Hepatocyte (in vitro differentiated cells): ENCODE measurements at regions not wholly inside any gene's neighbourhood (a gene's known extent, or its start where the extent isn't known, plus 50 kb on each side); places are given as distances from the start of the nearest gene placed in this dataset.
"Not testable (repeated sequence)": the region's sequence is repeated elsewhere in the genome, so short reads cannot be mapped to it uniquely, and the experiment has no call there.

ENCODE experiments used
- DNase-seq: peaks from one replicate; pipeline ENCODE4 v3.0.0-alpha.2; 2016; ENCODE audit warnings: low spot score
- H2AFZ ChIP-seq: fragments of 200-600 bp; sonication (generic); 2 replicates; pipeline ENCODE4 v1.6.0; 2016; ENCODE audit warnings: antibody characterized with exemption, mild to moderate bottlenecking
- H3K27ac ChIP-seq: fragments of 200-600 bp; sonication (generic); 2 replicates; pipeline ENCODE4 v1.5.1; 2016; ENCODE audit warnings: mild to moderate bottlenecking
- H3K27me3 ChIP-seq: fragments of 200-600 bp; sonication (generic); 2 replicates; pipeline ENCODE4 v1.6.1; 2016
- H3K36me3 ChIP-seq: fragments of 200-600 bp; sonication (generic); replicated peaks from 2 replicates; pipeline ENCODE4 v1.5.1; 2016; ENCODE audit warnings: low read depth; ENCODE audit not compliant: insufficient read depth
- H3K4me1 ChIP-seq: fragments of 200-600 bp; sonication (generic); 2 replicates; pipeline ENCODE4 v1.5.1; 2016; ENCODE audit warnings: mild to moderate bottlenecking, moderate library complexity; ENCODE audit not compliant: insufficient read depth
- H3K4me2 ChIP-seq: fragments of 200-600 bp; sonication (generic); 2 replicates; pipeline ENCODE4 v1.6.0; 2016
- H3K4me3 ChIP-seq: fragments of 200-600 bp; sonication (generic); 2 replicates; pipeline ENCODE4 v1.5.1; 2016; ENCODE audit warnings: mild to moderate bottlenecking
- H3K79me2 ChIP-seq: fragments of 200-600 bp; sonication (generic); 2 replicates; pipeline ENCODE4 v1.6.0; 2017; ENCODE audit warnings: mild to moderate bottlenecking
- H3K9me2 ChIP-seq: fragments of 200-600 bp; sonication (generic); replicated peaks from 2 replicates; pipeline ENCODE4 v1.6.0; 2017; ENCODE audit warnings: mild to moderate bottlenecking; ENCODE audit not compliant: insufficient read depth
- H3K9me3 ChIP-seq: fragments of 200-600 bp; sonication (generic); 2 replicates; pipeline ENCODE4 v1.5.1; 2016; ENCODE audit warnings: low read depth, mild to moderate bottlenecking
- H4K20me1 ChIP-seq: fragments of 200-600 bp; sonication (generic); 2 replicates; pipeline ENCODE4 v1.6.0; 2016; ENCODE audit warnings: mild to moderate bottlenecking; ENCODE audit not compliant: insufficient read depth, poor library complexity, severe bottlenecking
- EZH2 ChIP-seq: fragments of 200-600 bp; sonication (generic); IDR thresholded peaks from 2 replicates; pipeline ENCODE4 v1.6.1; 2016; ENCODE audit warnings: antibody characterized with exemption, mild to moderate bottlenecking, borderline replicate concordance
- EZH2phosphoT487 ChIP-seq: fragments of 200-600 bp; sonication (generic); IDR thresholded peaks from one replicate; pipeline ENCODE4 v1.6.1; 2018; ENCODE audit warnings: antibody characterized with exemption, mild to moderate bottlenecking, low read depth, moderate library complexity; ENCODE audit not compliant: unreplicated experiment, severe bottlenecking
- WGBS: methylation state at CpG from one replicate; pipeline ENCODE4 v1.1.6; 2016; ENCODE audit warnings: low lambda C conversion rate; ENCODE audit errors: missing lambda C conversion rate; 5-methylcytosine and 5-hydroxymethylcytosine counted together
- TF ChIP-seq, protein P1 (sequence below): fragments of 200-600 bp; sonication (generic); IDR thresholded peaks from 2 replicates; pipeline ENCODE4 v1.5.1; 2016; ENCODE audit warnings: antibody characterized with exemption, mild to moderate bottlenecking; ENCODE audit not compliant: poor library complexity

DNA sequence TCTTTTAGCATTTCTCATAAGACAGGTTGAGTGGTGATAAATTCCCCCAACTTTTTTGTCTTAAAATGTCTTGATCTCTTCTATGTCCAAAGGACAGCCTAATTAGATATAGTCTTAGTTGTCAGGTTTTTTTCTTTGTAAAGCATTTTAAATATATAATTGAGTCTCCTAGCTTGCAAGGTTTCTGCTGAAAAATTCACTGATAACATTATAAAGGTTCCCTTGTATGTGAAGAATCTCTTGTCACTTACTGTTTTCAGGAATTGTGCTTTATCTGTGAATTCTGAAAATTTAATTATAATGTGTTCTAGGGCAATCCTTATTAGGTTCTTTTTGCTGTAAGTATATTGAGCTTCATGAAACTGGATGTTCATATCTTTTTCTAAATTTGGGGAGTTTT is 96.8 kb upstream of the ZNF92 start:
- H3K27me3 ChIP-seq, result no peaks in the 10 kb centered on the region
- H3K9me2 ChIP-seq, result no peaks in the 10 kb centered on the region
- H3K9me3 ChIP-seq, result no peaks in the 10 kb centered on the region
- H3K79me2 ChIP-seq, result peaks cover 11% of the 10 kb centered on the region
- no peak for DNase-seq
- no peaks in the 10 kb centered on the region for H3K4me1 ChIP-seq
- H2AFZ ChIP-seq, result no peak overlapping the region
- H3K27ac ChIP-seq, result no peak overlapping the region
- no peaks in the 10 kb centered on the region for H4K20me1 ChIP-seq
- H3K4me3 ChIP-seq, result no peak overlapping the region
- TF ChIP-seq, protein P1, sequence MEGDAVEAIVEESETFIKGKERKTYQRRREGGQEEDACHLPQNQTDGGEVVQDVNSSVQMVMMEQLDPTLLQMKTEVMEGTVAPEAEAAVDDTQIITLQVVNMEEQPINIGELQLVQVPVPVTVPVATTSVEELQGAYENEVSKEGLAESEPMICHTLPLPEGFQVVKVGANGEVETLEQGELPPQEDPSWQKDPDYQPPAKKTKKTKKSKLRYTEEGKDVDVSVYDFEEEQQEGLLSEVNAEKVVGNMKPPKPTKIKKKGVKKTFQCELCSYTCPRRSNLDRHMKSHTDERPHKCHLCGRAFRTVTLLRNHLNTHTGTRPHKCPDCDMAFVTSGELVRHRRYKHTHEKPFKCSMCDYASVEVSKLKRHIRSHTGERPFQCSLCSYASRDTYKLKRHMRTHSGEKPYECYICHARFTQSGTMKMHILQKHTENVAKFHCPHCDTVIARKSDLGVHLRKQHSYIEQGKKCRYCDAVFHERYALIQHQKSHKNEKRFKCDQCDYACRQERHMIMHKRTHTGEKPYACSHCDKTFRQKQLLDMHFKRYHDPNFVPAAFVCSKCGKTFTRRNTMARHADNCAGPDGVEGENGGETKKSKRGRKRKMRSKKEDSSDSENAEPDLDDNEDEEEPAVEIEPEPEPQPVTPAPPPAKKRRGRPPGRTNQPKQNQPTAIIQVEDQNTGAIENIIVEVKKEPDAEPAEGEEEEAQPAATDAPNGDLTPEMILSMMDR, result no peak
- no peak for TF ChIP-seq EZH2
- TF ChIP-seq EZH2phosphoT487, result no peak
- no peak overlapping the region for H3K4me2 ChIP-seq
- no peaks in the 10 kb centered on the region for H3K36me3 ChIP-seq

DNA sequence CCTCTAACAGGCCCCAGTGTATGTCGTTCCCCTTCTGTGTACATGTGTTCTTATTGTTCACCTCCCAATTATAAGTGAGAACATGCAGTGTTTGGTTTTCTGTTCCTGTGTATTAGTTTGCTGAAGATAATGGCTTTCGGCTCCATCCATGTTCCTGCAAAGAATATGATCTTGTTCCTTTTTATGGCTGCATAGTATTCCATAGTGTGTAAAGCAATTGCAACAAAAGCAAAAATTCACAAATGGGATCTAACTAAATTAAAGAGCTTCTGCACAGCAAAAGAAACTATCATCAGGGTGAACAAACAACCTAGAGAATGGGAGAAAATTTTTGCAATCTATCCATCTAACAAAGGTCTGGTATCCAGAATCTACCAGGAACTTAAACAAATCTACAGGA is 102.2 kb upstream of the ZNF92 start:
- not testable (repeated sequence) for H3K4me2 ChIP-seq, H3K27me3 ChIP-seq, H3K9me3 ChIP-seq, H3K36me3 ChIP-seq, H3K4me3 ChIP-seq, H4K20me1 ChIP-seq, H2AFZ ChIP-seq, H3K27ac ChIP-seq, DNase-seq, H3K9me2 ChIP-seq, H3K4me1 ChIP-seq
- WGBS, result 100% methylated on average over 2 of the region's 2 CpGs
- H3K79me2 ChIP-seq, result peaks cover 11% of the 10 kb centered on the region

DNA sequence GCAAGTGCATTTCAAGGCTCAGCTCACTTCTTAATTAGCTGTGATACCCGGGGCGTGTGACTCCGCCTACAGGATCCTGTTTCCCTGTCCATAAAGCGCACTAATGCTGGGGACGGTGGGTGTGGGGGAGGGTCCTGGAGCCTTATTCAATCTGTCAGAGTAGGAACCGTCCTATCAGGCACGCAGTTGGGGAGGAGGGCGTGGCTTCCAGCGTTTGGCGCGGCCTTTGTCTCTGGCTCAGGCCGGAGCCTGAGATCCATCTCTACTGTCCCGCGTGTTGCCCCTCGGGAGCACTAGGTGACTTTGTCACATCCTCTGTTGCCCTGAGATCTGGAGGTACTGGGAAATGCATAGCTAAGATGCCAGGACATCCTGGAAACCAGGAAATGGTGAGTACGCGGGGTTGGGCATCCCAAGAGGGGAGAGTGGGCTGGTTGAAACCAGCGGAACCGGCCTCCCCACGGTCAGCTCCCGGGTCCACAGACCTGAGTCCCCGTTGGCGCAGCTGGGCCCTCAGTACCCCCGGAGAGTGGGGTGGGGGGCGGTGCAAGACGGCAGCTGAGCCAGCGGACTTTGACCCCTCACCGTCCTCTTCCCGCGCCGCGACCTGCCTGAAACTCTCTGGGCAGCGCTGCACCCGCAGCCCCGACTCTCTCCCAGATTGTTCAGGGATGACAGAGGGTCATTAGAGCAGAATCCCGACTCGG is 104.4 kb upstream of the ZNF92 start:
- 3% methylated on average over 31 of the region's 37 CpGs for WGBS
- H3K4me3 ChIP-seq, result peak overlapping the region; percentile 40
- H2AFZ ChIP-seq, result peak overlapping the region; percentile 89
- H4K20me1 ChIP-seq, result no peaks in the 10 kb centered on the region
- no peaks in the 10 kb centered on the region for H3K27me3 ChIP-seq
- no peaks in the 10 kb centered on the region for H3K4me1 ChIP-seq
- H3K4me2 ChIP-seq, result peak overlapping the region; percentile 97
- H3K79me2 ChIP-seq, result peaks cover 7% of the 10 kb centered on the region
- H3K9me2 ChIP-seq, result no peaks in the 10 kb centered on the region
- H3K36me3 ChIP-seq, result no peaks in the 10 kb centered on the region
- no peaks in the 10 kb centered on the region for H3K9me3 ChIP-seq
- TF ChIP-seq, protein P1, result no peak
- no peak for TF ChIP-seq EZH2phosphoT487
- no peak for TF ChIP-seq EZH2
- peak; percentile 90 for DNase-seq
- no peak overlapping the region for H3K27ac ChIP-seq

DNA sequence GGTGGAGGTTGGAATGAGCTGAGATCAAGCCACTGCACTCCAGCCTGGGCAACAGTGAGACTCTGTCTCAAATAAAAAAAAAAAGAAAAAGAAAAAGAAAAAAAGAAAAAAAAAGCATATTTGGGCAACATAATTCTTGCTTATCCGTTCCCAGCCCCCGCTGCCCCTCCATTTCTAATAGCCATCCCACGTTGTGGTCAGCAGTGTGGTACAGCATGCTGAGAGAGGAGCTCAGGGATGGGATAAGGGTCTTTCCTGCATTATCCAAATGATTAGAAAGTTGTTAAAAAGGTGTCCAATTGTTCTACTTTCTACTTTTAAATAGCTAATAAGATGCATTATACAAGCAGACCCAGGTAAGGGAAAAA is 104.9 kb upstream of the ZNF92 start:
- Histone ChIP-seq H2AFZ (peak overlapping the region; percentile 10), H3K4me1 (no peaks in the 10 kb centered on the region), H3K9me2 (no peaks in the 10 kb centered on the region), H3K36me3 (no peaks in the 10 kb centered on the region), H3K4me2 (peak overlapping the region; percentile 97), H3K27ac (no peak overlapping the region), H3K27me3 (no peaks in the 10 kb centered on the region), H3K79me2 (peaks cover 7% of the 10 kb centered on the region), H3K9me3 (no peaks in the 10 kb centered on the region), H3K4me3 (peak overlapping the region; percentile 40), H4K20me1 (no peaks in the 10 kb centered on the region)
- no peak for DNase-seq
- TF ChIP-seq EZH2, result no peak
- WGBS, result 28% methylated on average over 3 of the region's 3 CpGs
